Activated CD4-positive, alpha-beta memory T cell treated with anti-CD3 and anti-CD28 coated beads, Interleukin-2, amount 10 ng/mL, durations not matched to agents 7 days and 5 days (primary cell): ENCODE measurements at regions not wholly inside any gene's neighbourhood (a gene's known extent, or its start where the extent isn't known, plus 50 kb on each side); places are given as distances from the start of the nearest gene placed in this dataset.

Experiments used
- CTCF ChIA-PET: fragments of 350-600 bp; sonication (Branson Sonifier 250); formaldehyde crosslinking; loops from one replicate; lab custom pipeline; 2021; ENCODE audit warnings: antibody characterized with exemption, inconsistent platforms; lab: Charles Lee
- POLR2A ChIA-PET: fragments of 350-600 bp; sonication (Branson Sonifier 250); formaldehyde crosslinking; loops from one replicate; lab custom pipeline; 2021; ENCODE audit warnings: antibody characterized with exemption; lab: Charles Lee
- DNase-seq: peaks from one replicate; pipeline ENCODE4 v3.0.0-alpha.2; 2020
- H3K27ac Mint-ChIP-seq: one replicate; pipeline ENCODE4 v1.8.0; 2021; ENCODE audit warnings: mild to moderate bottlenecking, mixed read lengths
- H3K27me3 Mint-ChIP-seq: one replicate; pipeline ENCODE4 v1.8.0; 2021; ENCODE audit warnings: mixed read lengths
- H3K36me3 Mint-ChIP-seq: one replicate; pipeline ENCODE4 v1.8.0; 2021; ENCODE audit warnings: low read depth, mixed read lengths
- H3K4me1 Mint-ChIP-seq: one replicate; pipeline ENCODE4 v1.8.0; 2021; ENCODE audit warnings: mixed read lengths
- H3K4me3 Mint-ChIP-seq: one replicate; pipeline ENCODE4 v1.8.0; 2021; ENCODE audit warnings: mild to moderate bottlenecking, mixed read lengths
- H3K9me3 Mint-ChIP-seq: one replicate; pipeline ENCODE4 v1.8.0; 2021; ENCODE audit warnings: mixed read lengths

GRCh38 chr4:134585972-134586371 lies 384.4 kb upstream of the PABPC4L start:
- DNase-seq: no peak
- H3K27me3 Mint-ChIP-seq: no peaks in the 10 kb centered on the region
- no peak overlapping the region for H3K27ac Mint-ChIP-seq
- ChIA-PET CTCF (no interaction called here), POLR2A (no interaction called here)
- no peak overlapping the region for H3K4me3 Mint-ChIP-seq
- H3K36me3 Mint-ChIP-seq: no peaks in the 10 kb centered on the region
- no peaks in the 10 kb centered on the region for H3K4me1 Mint-ChIP-seq
- H3K9me3 Mint-ChIP-seq: peaks cover 5% of the 10 kb centered on the region

- Mint-ChIP-seq H3K27me3 (no peaks in the 10 kb centered on the region), H3K4me1 (no peaks in the 10 kb centered on the region), H3K36me3 (no peaks in the 10 kb centered on the region), H3K4me3 (no peak overlapping the region), H3K9me3 (peaks cover 13% of the 10 kb centered on the region), H3K27ac (no peak overlapping the region)
- no peak for DNase-seq
- POLR2A ChIA-PET: no interaction called here
- CTCF ChIA-PET: no interaction called here
These were observed 365.9 kb upstream of the PABPC4L start for GRCh38 chr4:134567461-134567860.

- Mint-ChIP-seq H3K36me3 (no peaks in the 10 kb centered on the region), H3K9me3 (peaks cover 3% of the 10 kb centered on the region), H3K27me3 (no peaks in the 10 kb centered on the region), H3K4me1 (no peaks in the 10 kb centered on the region), H3K4me3 (no peak overlapping the region), H3K27ac (no peak overlapping the region)
- POLR2A ChIA-PET: no interaction called here
- no peak for DNase-seq
- CTCF ChIA-PET: no interaction called here
These were observed 359.1 kb upstream of the PABPC4L start for GRCh38 chr4:134560728-134561127.

GRCh38 chr4:134552063-134552462 lies 350.5 kb upstream of the PABPC4L start:
- Mint-ChIP-seq H3K4me3 (no peak overlapping the region), H3K27me3 (no peaks in the 10 kb centered on the region), H3K27ac (no peak overlapping the region), H3K9me3 (peaks cover 3% of the 10 kb centered on the region), H3K36me3 (no peaks in the 10 kb centered on the region), H3K4me1 (no peaks in the 10 kb centered on the region)
- POLR2A ChIA-PET: no interaction called here
- DNase-seq: no peak
- CTCF ChIA-PET: no interaction called here

GRCh38 chr4:134551348-134551747 lies 349.8 kb upstream of the PABPC4L start:
- Mint-ChIP-seq H3K27me3 (no peaks in the 10 kb centered on the region), H3K4me1 (no peaks in the 10 kb centered on the region), H3K27ac (no peak overlapping the region), H3K9me3 (peaks cover 3% of the 10 kb centered on the region), H3K4me3 (no peak overlapping the region), H3K36me3 (no peaks in the 10 kb centered on the region)
- ChIA-PET POLR2A (no interaction called here), CTCF (no interaction called here)
- no peak for DNase-seq

- CTCF ChIA-PET: no interaction called here
- DNase-seq: no peak
- H3K4me3 Mint-ChIP-seq: no peak overlapping the region
- POLR2A ChIA-PET: no interaction called here
- no peaks in the 10 kb centered on the region for H3K4me1 Mint-ChIP-seq
- no peaks in the 10 kb centered on the region for H3K27me3 Mint-ChIP-seq
- H3K9me3 Mint-ChIP-seq: no peaks in the 10 kb centered on the region
- no peaks in the 10 kb centered on the region for H3K36me3 Mint-ChIP-seq
- H3K27ac Mint-ChIP-seq: no peak overlapping the region
These were observed 346.6 kb upstream of the PABPC4L start for GRCh38 chr4:134548052-134548628.

GRCh38 chr4:134546279-134546678 lies 344.7 kb upstream of the PABPC4L start:
- H3K4me1 Mint-ChIP-seq: no peaks in the 10 kb centered on the region
- H3K36me3 Mint-ChIP-seq: no peaks in the 10 kb centered on the region
- DNase-seq: no peak
- no peak overlapping the region for H3K27ac Mint-ChIP-seq
- H3K4me3 Mint-ChIP-seq: no peak overlapping the region
- no peaks in the 10 kb centered on the region for H3K27me3 Mint-ChIP-seq
- ChIA-PET POLR2A (no interaction called here), CTCF (no interaction called here)
- no peaks in the 10 kb centered on the region for H3K9me3 Mint-ChIP-seq

GRCh38 chr4:134544303-134544770 lies 342.7 kb upstream of the PABPC4L start:
- CTCF ChIA-PET: no interaction called here

GRCh38 chr4:134540588-134540987 lies 339.0 kb upstream of the PABPC4L start:
- CTCF ChIA-PET: no interaction called here
- no peak overlapping the region for H3K4me3 Mint-ChIP-seq
- no peaks in the 10 kb centered on the region for H3K36me3 Mint-ChIP-seq
- H3K4me1 Mint-ChIP-seq: no peaks in the 10 kb centered on the region
- POLR2A ChIA-PET: no interaction called here
- H3K27ac Mint-ChIP-seq: no peak overlapping the region
- no peak for DNase-seq
- no peaks in the 10 kb centered on the region for H3K27me3 Mint-ChIP-seq
- peaks cover 3% of the 10 kb centered on the region for H3K9me3 Mint-ChIP-seq

More at GRCh38 chr4:134544303-134544770, 342.7 kb upstream of the PABPC4L start:
- Mint-ChIP-seq H3K4me3 (no peak overlapping the region), H3K27me3 (no peaks in the 10 kb centered on the region), H3K9me3 (no peaks in the 10 kb centered on the region), H3K4me1 (no peaks in the 10 kb centered on the region), H3K27ac (no peak overlapping the region), H3K36me3 (no peaks in the 10 kb centered on the region)
- no peak for DNase-seq
- POLR2A ChIA-PET: no interaction called here

GRCh38 chr4:134539729-134540231 lies 338.2 kb upstream of the PABPC4L start:
- Mint-ChIP-seq H3K9me3 (peaks cover 4% of the 10 kb centered on the region), H3K27ac (no peak overlapping the region), H3K4me3 (no peak overlapping the region), H3K36me3 (no peaks in the 10 kb centered on the region), H3K4me1 (no peaks in the 10 kb centered on the region), H3K27me3 (no peaks in the 10 kb centered on the region)
- no peak for DNase-seq
- ChIA-PET POLR2A (no interaction called here), CTCF (no interaction called here)

- ChIA-PET POLR2A (no interaction called here), CTCF (no interaction called here)
- no peak overlapping the region for H3K4me3 Mint-ChIP-seq
- H3K27me3 Mint-ChIP-seq: no peaks in the 10 kb centered on the region
- H3K27ac Mint-ChIP-seq: no peak overlapping the region
- no peaks in the 10 kb centered on the region for H3K36me3 Mint-ChIP-seq
- H3K9me3 Mint-ChIP-seq: peaks cover 9% of the 10 kb centered on the region
- DNase-seq: no peak
- no peaks in the 10 kb centered on the region for H3K4me1 Mint-ChIP-seq
These were observed 336.1 kb upstream of the PABPC4L start for GRCh38 chr4:134537701-134538100.

GRCh38 chr4:134533068-134533467 lies 331.5 kb upstream of the PABPC4L start:
- peaks cover 12% of the 10 kb centered on the region for H3K9me3 Mint-ChIP-seq
- H3K27ac Mint-ChIP-seq: no peak overlapping the region
- H3K27me3 Mint-ChIP-seq: no peaks in the 10 kb centered on the region
- H3K4me3 Mint-ChIP-seq: no peak overlapping the region
- no peak for DNase-seq
- no peaks in the 10 kb centered on the region for H3K4me1 Mint-ChIP-seq
- ChIA-PET POLR2A (no interaction called here), CTCF (no interaction called here)
- H3K36me3 Mint-ChIP-seq: no peaks in the 10 kb centered on the region

- Mint-ChIP-seq H3K27me3 (no peaks in the 10 kb centered on the region), H3K9me3 (peaks cover 12% of the 10 kb centered on the region), H3K4me1 (no peaks in the 10 kb centered on the region), H3K36me3 (no peaks in the 10 kb centered on the region), H3K4me3 (no peak overlapping the region), H3K27ac (no peak overlapping the region)
- no peak for DNase-seq
- ChIA-PET CTCF (no interaction called here), POLR2A (no interaction called here)
These were observed 329.4 kb upstream of the PABPC4L start for GRCh38 chr4:134531013-134531412.

GRCh38 chr4:134529629-134530028 lies 328.0 kb upstream of the PABPC4L start:
- CTCF ChIA-PET: no interaction called here

More at GRCh38 chr4:134529629-134530028, 328.0 kb upstream of the PABPC4L start:
- no peak overlapping the region for H3K27ac Mint-ChIP-seq
- POLR2A ChIA-PET: no interaction called here
- H3K4me3 Mint-ChIP-seq: no peak overlapping the region
- peaks cover 11% of the 10 kb centered on the region for H3K9me3 Mint-ChIP-seq
- no peaks in the 10 kb centered on the region for H3K27me3 Mint-ChIP-seq
- H3K36me3 Mint-ChIP-seq: no peaks in the 10 kb centered on the region
- H3K4me1 Mint-ChIP-seq: no peaks in the 10 kb centered on the region
- DNase-seq: no peak
